ENCODE measurements at regions not wholly inside any gene's neighbourhood (a gene's known extent, or its start where the extent isn't known, plus 50 kb on each side); places are given as distances from the start of the nearest gene placed in this dataset.

GRCh38 chr15:91632176-91632575 lies 221.3 kb upstream of the SLCO3A1 start:
- Histone ChIP-seq H3K36me3 (no peaks in the 10 kb centered on the region), H3K4me1 (peaks cover 0 to 21% (median 12%) of the 10 kb centered on the region in 3 donors), H3K27me3 (no peaks in the 10 kb centered on the region), H3K27ac (no peak overlapping the region), H3K4me3 (no peak overlapping the region), H3K9me3 (no peaks in the 10 kb centered on the region)
- 89 to 94% methylated on average over 2 of the region's 2 CpGs for WGBS, 2 donors (ENCODE audit: low coverage in 1 of 2)
- TF ChIP-seq CTCF (IDR thresholded peaks at IDR 0.05) (no peak), POLR2A (IDR thresholded peaks at IDR 0.05) (no peak), POLR2AphosphoS5 (IDR thresholded peaks at IDR 0.05) (no peak), EP300 (IDR thresholded peaks at IDR 0.05) (no peak)
- no peak for ATAC-seq

- H3K4me3 ChIP-seq: no peak overlapping the region
- H3K4me1 ChIP-seq: peaks cover 0 to 13% (median 6%) of the 10 kb centered on the region in 3 donors
- WGBS, 2 donors (ENCODE audit: low coverage in 1 of 2): 86 to 89% methylated on average over 7 to 8 of the region's 9 CpGs
Measured at GRCh38 chr15:91632981-91633380, 220.5 kb upstream of the SLCO3A1 start.

GRCh38 chr15:91634179-91634578 lies 219.3 kb upstream of the SLCO3A1 start:
- Histone ChIP-seq H3K27me3 (no peaks in the 10 kb centered on the region), H3K27ac (no peak overlapping the region), H3K4me3 (no peak overlapping the region), H3K36me3 (no peaks in the 10 kb centered on the region), H3K9me3 (no peaks in the 10 kb centered on the region), H3K4me1 (peaks cover 0 to under 1% (median 0%) of the 10 kb centered on the region in 3 donors)
- no peak for TF ChIP-seq POLR2AphosphoS5 (IDR thresholded peaks at IDR 0.05)
- no peak for TF ChIP-seq EP300 (IDR thresholded peaks at IDR 0.05)
- TF ChIP-seq POLR2A (IDR thresholded peaks at IDR 0.05): no peak
- no peak for TF ChIP-seq CTCF (IDR thresholded peaks at IDR 0.05)
- WGBS, 2 donors (ENCODE audit: low coverage in 1 of 2): 68 to 75% methylated on average over 3 of the region's 3 CpGs
- ATAC-seq: no peak

More at GRCh38 chr15:91632981-91633380, 220.5 kb upstream of the SLCO3A1 start:
- Histone ChIP-seq H3K27me3 (no peaks in the 10 kb centered on the region), H3K36me3 (no peaks in the 10 kb centered on the region), H3K27ac (no peak overlapping the region), H3K9me3 (no peaks in the 10 kb centered on the region)
- TF ChIP-seq POLR2AphosphoS5 (IDR thresholded peaks at IDR 0.05): no peak
- no peak for TF ChIP-seq POLR2A (IDR thresholded peaks at IDR 0.05)
- TF ChIP-seq CTCF (IDR thresholded peaks at IDR 0.05): no peak
- no peak for TF ChIP-seq EP300 (IDR thresholded peaks at IDR 0.05)
- ATAC-seq: no peak

DNA sequence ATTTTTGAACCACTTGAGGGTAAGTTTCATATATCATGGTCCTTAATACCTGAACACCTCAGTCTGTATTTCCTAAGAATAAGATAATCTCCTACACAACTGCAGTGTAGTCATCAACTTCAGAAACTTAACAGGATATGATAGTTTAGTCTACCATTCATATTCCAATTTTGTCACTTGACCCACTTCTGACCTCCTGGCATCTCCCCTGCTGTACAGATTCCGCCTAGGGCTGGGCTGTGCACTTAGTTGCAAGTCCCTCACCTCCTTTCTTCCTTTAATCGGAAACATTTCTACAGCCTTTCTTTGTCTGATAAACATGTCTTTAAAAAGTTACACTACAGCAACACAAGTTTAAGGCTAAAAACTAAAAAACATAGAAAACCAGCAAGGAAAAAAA lies 218.4 kb upstream of the SLCO3A1 start:
- no peaks in the 10 kb centered on the region for H3K27me3 ChIP-seq
- no peak for ATAC-seq
- 63% methylated on average over 2 of the region's 2 CpGs; no CpG with 5 or more reads in 1 of the 2 donors for WGBS, 2 donors (ENCODE audit: low coverage in 1 of 2)

More for the DNA sequence above, 218.4 kb upstream of the SLCO3A1 start:
- no peaks in the 10 kb centered on the region for H3K4me1 ChIP-seq
- H3K4me3 ChIP-seq: no peak overlapping the region
- no peak overlapping the region for H3K27ac ChIP-seq
- peaks cover 0 to 5% (median 0%) of the 10 kb centered on the region in 3 donors for H3K9me3 ChIP-seq
- TF ChIP-seq CTCF (IDR thresholded peaks at IDR 0.05) (no peak), POLR2AphosphoS5 (IDR thresholded peaks at IDR 0.05) (no peak), POLR2A (IDR thresholded peaks at IDR 0.05) (no peak), EP300 (IDR thresholded peaks at IDR 0.05) (no peak)
- H3K36me3 ChIP-seq: no peaks in the 10 kb centered on the region

All from gastroesophageal sphincter (tissue), 4 donors.